ENCODE measurements at regions not wholly inside any gene's neighbourhood (a gene's known extent, or its start where the extent isn't known, plus 50 kb on each side); places are given as distances from the start of the nearest gene placed in this dataset.

GRCh38 chr9:105881021-105881420 is 186.7 kb downstream of the TMEM38B start:
- TF ChIP-seq REST (IDR thresholded peaks at IDR 0.05; ENCODE audit: insufficient read depth in 1 of 2, low read depth in 2 of 2, low read length in 2 of 2) = no peak
- TF ChIP-seq POLR2AphosphoS5 (IDR thresholded peaks at IDR 0.05; ENCODE audit: low read depth, low read length) = no peak
- TF ChIP-seq TAF1 (IDR thresholded peaks at IDR 0.05; ENCODE audit: borderline replicate concordance, insufficient read depth, low read length) = no peak
- no peak for TF ChIP-seq SIN3A (IDR thresholded peaks at IDR 0.05; ENCODE audit: borderline replicate concordance, insufficient read depth, low read length)
- TF ChIP-seq FOXP2 (optimal IDR thresholded peaks at IDR 0.05; ENCODE audit: borderline replicate concordance, extremely low read depth, extremely low read length, insufficient read depth) = no peak

All from PFSK-1 (cell line).